ENCODE measurements at regions not wholly inside any gene's neighbourhood (a gene's known extent, or its start where the extent isn't known, plus 50 kb on each side); places are given as distances from the start of the nearest gene placed in this dataset.

DNA sequence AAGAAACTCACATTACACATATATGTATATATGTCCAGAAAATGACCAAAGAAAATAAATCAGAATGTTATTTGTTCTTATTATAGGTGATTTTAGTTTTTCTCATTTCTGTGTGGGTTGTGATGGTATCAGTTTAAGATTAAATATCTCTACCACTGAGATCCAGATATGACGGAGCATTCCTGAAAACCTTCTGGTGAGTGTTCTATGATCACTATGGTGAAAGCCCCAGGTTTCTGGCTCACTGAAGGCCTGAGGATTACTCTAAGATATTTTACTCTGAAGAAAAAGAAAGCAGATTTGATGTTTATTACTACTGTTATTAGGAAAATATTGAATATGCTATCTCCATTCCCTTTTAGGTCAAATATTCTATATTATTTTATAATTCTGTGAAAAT lies 62.8 kb upstream of the L3MBTL3 start:
- ChIA-PET POLR2A (no interaction called here), CTCF (interaction anchor here (2.0 kb wide), 1 partner anchor 8 kb away, joined by 7 read pairs; no protein-coding TSS in a partner anchor)
- Histone ChIP-seq H3K36me3 (ENCODE audit: control insufficient read depth in 2 of 2, extremely low read depth in 1 of 2, insufficient read depth in 2 of 2, low read length in 2 of 2) (no peaks in the 10 kb centered on the region), H3K9me1 (replicated peaks; ENCODE audit: control insufficient read depth, extremely low read depth, insufficient read depth, low read length) (no peaks in the 10 kb centered on the region), H3K4me3 (replicated peaks in 1 of 3; ENCODE audit: insufficient read depth in 1 of 3, low read depth in 1 of 3, low read length in 3 of 3) (no peak overlapping the region), H3K79me2 (ENCODE audit: control insufficient read depth, insufficient read depth, low read length) (no peaks in the 10 kb centered on the region), H4K20me1 (replicated peaks; ENCODE audit: control insufficient read depth, extremely low read depth, insufficient read depth, low read length) (no peaks in the 10 kb centered on the region), H3K27me3 (ENCODE audit: control insufficient read depth in 2 of 2, insufficient read depth in 2 of 2, low read length in 2 of 2) (no peaks in the 10 kb centered on the region), H3K4me2 (ENCODE audit: insufficient read depth, low read length) (no peak overlapping the region), H2AFZ (ENCODE audit: low read depth, low read length) (no peak overlapping the region), H3K27ac (ENCODE audit: insufficient read depth, low read depth, low read length) (no peak overlapping the region), H3K9me3 (replicated peaks; ENCODE audit: control insufficient read depth, insufficient read depth, low read length) (no peaks in the 10 kb centered on the region), H3K9ac (replicated peaks; ENCODE audit: extremely low read depth, insufficient read depth, low read length) (no peak overlapping the region), H3K4me1 (ENCODE audit: control insufficient read depth, extremely low read depth, insufficient read depth, low read length) (no peaks in the 10 kb centered on the region)
- FAIRE-seq (no peak), DNase-seq (ENCODE audit: low read depth, low spot score) (no peak)
- dilution Hi-C loops (cut with MboI; ENCODE audit: extremely low pct_ligation_motif_present, low sequenced_read_pairs) (no loop called here), intact Hi-C loops (cut with micrococcal nuclease) (no loop called here)
- TF ChIP-seq POLR2AphosphoS5 (IDR thresholded peaks at IDR 0.05; ENCODE audit: insufficient read depth, low read depth, low read length) (no peak), JUN (IDR thresholded peaks at IDR 0.05; ENCODE audit: borderline replicate concordance, insufficient read depth, insufficient read length, low read depth) (no peak), EZH2 (IDR thresholded peaks at IDR 0.05; ENCODE audit: borderline replicate concordance, low read depth, low read length, severe bottlenecking) (no peak), POLR2A (IDR thresholded peaks at IDR 0.05; ENCODE audit: low read depth, low read length) (no peak), GATA2 (IDR thresholded peaks at IDR 0.05; ENCODE audit: insufficient read depth, insufficient read length, low read depth, low read length) (no peak), MYC (IDR thresholded peaks at IDR 0.05; ENCODE audit: low read depth, low read length) (no peak)
- TF ChIP-seq, protein P1, sequence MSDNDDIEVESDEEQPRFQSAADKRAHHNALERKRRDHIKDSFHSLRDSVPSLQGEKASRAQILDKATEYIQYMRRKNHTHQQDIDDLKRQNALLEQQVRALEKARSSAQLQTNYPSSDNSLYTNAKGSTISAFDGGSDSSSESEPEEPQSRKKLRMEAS (IDR thresholded peaks at IDR 0.05; ENCODE audit: insufficient read depth, insufficient read length): no peak
- no TSS peak for BruUV-seq (replicated peaks)

DNA sequence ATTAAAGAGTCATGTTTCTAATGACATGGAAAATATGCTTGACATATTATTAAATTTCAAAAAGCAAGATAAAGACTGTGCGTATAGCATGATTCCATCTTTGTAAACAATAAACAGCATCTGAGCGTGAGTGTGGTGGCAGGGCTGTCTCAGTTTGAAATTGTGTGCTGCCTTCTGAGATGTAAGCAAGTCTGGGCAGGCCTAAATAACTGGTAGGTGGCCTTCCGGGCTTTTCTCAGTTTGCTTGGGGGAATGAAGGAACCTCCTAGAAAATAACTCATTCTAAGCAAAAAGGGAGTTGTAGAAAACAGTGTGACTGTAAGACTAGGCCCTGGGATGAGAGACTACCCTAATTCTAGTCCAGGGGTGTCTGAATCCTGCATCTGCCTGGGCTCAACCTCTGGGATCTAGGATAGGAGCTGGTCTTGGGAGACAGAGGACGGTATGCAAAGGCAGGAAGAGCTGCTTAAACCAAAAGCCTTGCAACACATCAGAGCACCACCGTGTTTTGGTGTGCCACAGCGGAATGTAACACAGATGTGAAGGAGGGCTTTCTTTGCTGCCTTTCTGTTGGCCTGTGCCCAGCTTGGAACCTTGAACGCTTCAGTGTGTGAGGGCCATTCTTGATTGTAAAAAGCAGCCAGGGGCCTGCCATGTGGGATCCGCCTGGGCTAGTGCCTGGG lies 63.5 kb upstream of the L3MBTL3 start:
- Histone ChIP-seq H3K27ac (ENCODE audit: insufficient read depth, low read depth, low read length) (no peak overlapping the region), H3K36me3 (ENCODE audit: control insufficient read depth in 2 of 2, extremely low read depth in 1 of 2, insufficient read depth in 2 of 2, low read length in 2 of 2) (no peaks in the 10 kb centered on the region), H3K27me3 (ENCODE audit: control insufficient read depth in 2 of 2, insufficient read depth in 2 of 2, low read length in 2 of 2) (no peaks in the 10 kb centered on the region), H2AFZ (ENCODE audit: low read depth, low read length) (no peak overlapping the region), H3K4me2 (ENCODE audit: insufficient read depth, low read length) (no peak overlapping the region), H3K4me1 (ENCODE audit: control insufficient read depth, extremely low read depth, insufficient read depth, low read length) (no peaks in the 10 kb centered on the region), H3K9me3 (replicated peaks; ENCODE audit: control insufficient read depth, insufficient read depth, low read length) (no peaks in the 10 kb centered on the region), H3K9ac (replicated peaks; ENCODE audit: extremely low read depth, insufficient read depth, low read length) (no peak overlapping the region), H3K4me3 (replicated peaks in 1 of 3; ENCODE audit: insufficient read depth in 1 of 3, low read depth in 1 of 3, low read length in 3 of 3) (no peak overlapping the region), H3K9me1 (replicated peaks; ENCODE audit: control insufficient read depth, extremely low read depth, insufficient read depth, low read length) (no peaks in the 10 kb centered on the region), H3K79me2 (ENCODE audit: control insufficient read depth, insufficient read depth, low read length) (no peaks in the 10 kb centered on the region), H4K20me1 (replicated peaks; ENCODE audit: control insufficient read depth, extremely low read depth, insufficient read depth, low read length) (no peaks in the 10 kb centered on the region)
- no TSS peak for BruUV-seq (replicated peaks)
- FAIRE-seq (no peak), DNase-seq (ENCODE audit: low read depth, low spot score) (no peak)
- intact Hi-C loops (cut with micrococcal nuclease) (no loop called here), dilution Hi-C loops (cut with MboI; ENCODE audit: extremely low pct_ligation_motif_present, low sequenced_read_pairs) (no loop called here)
- CTCF ChIA-PET: interaction anchor here (1.4 kb wide), 1 partner anchor 17 kb away, joined by 3 read pairs; no protein-coding TSS in a partner anchor
- POLR2A ChIA-PET: no interaction called here
- TF ChIP-seq, protein P1 (IDR thresholded peaks at IDR 0.05; ENCODE audit: insufficient read depth, insufficient read length): no peak
- TF ChIP-seq MYC (IDR thresholded peaks at IDR 0.05; ENCODE audit: low read depth, low read length) (no peak), POLR2A (IDR thresholded peaks at IDR 0.05; ENCODE audit: low read depth, low read length) (no peak), GATA2 (IDR thresholded peaks at IDR 0.05; ENCODE audit: insufficient read depth, insufficient read length, low read depth, low read length) (no peak), EZH2 (IDR thresholded peaks at IDR 0.05; ENCODE audit: borderline replicate concordance, low read depth, low read length, severe bottlenecking) (no peak), POLR2AphosphoS5 (IDR thresholded peaks at IDR 0.05; ENCODE audit: insufficient read depth, low read depth, low read length) (no peak), FOS (IDR thresholded peaks at IDR 0.05; ENCODE audit: borderline replicate concordance, insufficient read depth, low read length) (no peak), JUN (IDR thresholded peaks at IDR 0.05; ENCODE audit: borderline replicate concordance, insufficient read depth, insufficient read length, low read depth) (no peak)
- TF ChIP-seq, protein P2, sequence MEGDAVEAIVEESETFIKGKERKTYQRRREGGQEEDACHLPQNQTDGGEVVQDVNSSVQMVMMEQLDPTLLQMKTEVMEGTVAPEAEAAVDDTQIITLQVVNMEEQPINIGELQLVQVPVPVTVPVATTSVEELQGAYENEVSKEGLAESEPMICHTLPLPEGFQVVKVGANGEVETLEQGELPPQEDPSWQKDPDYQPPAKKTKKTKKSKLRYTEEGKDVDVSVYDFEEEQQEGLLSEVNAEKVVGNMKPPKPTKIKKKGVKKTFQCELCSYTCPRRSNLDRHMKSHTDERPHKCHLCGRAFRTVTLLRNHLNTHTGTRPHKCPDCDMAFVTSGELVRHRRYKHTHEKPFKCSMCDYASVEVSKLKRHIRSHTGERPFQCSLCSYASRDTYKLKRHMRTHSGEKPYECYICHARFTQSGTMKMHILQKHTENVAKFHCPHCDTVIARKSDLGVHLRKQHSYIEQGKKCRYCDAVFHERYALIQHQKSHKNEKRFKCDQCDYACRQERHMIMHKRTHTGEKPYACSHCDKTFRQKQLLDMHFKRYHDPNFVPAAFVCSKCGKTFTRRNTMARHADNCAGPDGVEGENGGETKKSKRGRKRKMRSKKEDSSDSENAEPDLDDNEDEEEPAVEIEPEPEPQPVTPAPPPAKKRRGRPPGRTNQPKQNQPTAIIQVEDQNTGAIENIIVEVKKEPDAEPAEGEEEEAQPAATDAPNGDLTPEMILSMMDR (IDR thresholded peaks at IDR 0.05; ENCODE audit: extremely low read depth in 1 of 2, insufficient read depth in 1 of 2, low read depth in 1 of 2, low read length in 2 of 2): no peak
